ENCODE measurements at regions not wholly inside any gene's neighbourhood (a gene's known extent, or its start where the extent isn't known, plus 50 kb on each side); places are given as distances from the start of the nearest gene placed in this dataset.

DNA sequence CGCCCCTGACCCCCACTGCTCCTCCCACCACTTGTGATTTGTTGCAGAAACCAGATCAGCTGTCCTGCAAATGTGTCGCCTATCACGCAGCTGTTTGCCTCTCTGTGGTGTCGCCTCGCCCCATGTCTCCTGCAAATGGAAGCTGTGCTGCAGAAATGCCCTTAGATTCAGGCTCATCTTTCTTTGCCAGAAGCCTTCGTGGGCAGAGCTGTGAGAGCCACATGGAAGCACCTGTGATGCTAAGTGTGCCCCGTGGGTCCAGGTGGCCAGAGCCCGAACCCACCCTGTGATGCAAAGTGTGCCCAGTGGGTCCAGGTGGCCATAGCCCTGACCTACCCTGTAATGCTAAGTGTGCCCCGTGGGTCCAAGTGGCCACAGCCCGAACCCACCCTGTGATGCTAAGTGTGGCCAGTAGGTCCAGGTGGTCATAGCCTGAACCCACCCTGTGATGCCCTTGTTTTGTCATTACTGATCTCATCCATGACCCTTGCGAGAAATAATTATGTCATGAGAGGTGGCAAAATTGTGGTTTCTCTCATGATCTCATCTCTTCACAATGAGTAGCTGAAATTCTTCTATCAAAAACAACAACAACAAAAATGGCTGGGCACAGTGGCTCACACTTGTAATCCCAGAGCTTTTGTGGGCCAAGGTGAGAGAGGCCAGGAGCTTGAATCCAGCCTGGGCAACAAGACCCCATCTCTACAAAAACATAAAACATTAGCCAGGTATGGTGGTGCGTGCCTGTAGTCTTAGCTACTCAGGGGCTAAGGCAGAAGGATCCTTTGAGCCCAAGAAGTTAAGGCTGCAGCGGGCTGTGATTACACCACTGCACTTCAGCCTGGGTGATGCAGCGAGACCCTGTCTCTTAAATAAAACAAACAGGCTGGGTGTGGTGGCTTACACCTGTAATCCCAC is 187.4 kb downstream of the GOLGA6L6 start:
- peaks cover 0 to 3% of the 10 kb centered on the region in 2 experiments; a peak in 1 of 4 replicates for H3K4me1 ChIP-seq (ENCODE audit: control insufficient read depth in 1 of 2, insufficient read depth in 2 of 2, low read length in 2 of 2)
- no peaks in the 10 kb centered on the region for H3K27me3 ChIP-seq (ENCODE audit: insufficient read depth, low read length)
- H3K9me3 ChIP-seq (ENCODE audit: control insufficient read depth in 1 of 2, insufficient read depth in 1 of 2, low read depth in 1 of 2, low read length in 2 of 2), result peaks cover 72 to 87% of the 10 kb centered on the region in 2 experiments; a peak in 3 of 4 replicates
- H2AFZ ChIP-seq (ENCODE audit: low read depth, low read length, poor library complexity, severe bottlenecking), result no peak overlapping the region
- H3K36me3 ChIP-seq (ENCODE audit: control insufficient read depth in 1 of 2, insufficient read depth in 2 of 2, low read length in 2 of 2), result no peaks in the 10 kb centered on the region
- no peaks in the 10 kb centered on the region for H3K9me2 ChIP-seq (ENCODE audit: insufficient read depth)
- H3K4me2 ChIP-seq (ENCODE audit: low read length), result no peak overlapping the region
- BruUV-seq (replicated peaks), result no TSS peak
- no peak overlapping the region for H3K4me3 ChIP-seq (replicated peaks in 1 of 2; ENCODE audit: low read depth in 1 of 2, low read length in 2 of 2)
- ChIA-PET POLR2A (no interaction called here), CTCF (no interaction called here), RAD21 (ENCODE audit: low non-redundant PET in 1 of 2, low total read pairs in 2 of 2, uncharacterized antibody in 2 of 2, unreplicated experiment in 2 of 2) (no interaction called here)
- no peak overlapping the region for H3K9ac ChIP-seq (ENCODE audit: low read length)
- H3K27ac ChIP-seq (ENCODE audit: low read depth, low read length), result no peak overlapping the region
- ATAC-seq (no peak), DNase-seq (ENCODE audit: low read depth, low spot score) (no peak)
- TF ChIP-seq, protein P1, sequence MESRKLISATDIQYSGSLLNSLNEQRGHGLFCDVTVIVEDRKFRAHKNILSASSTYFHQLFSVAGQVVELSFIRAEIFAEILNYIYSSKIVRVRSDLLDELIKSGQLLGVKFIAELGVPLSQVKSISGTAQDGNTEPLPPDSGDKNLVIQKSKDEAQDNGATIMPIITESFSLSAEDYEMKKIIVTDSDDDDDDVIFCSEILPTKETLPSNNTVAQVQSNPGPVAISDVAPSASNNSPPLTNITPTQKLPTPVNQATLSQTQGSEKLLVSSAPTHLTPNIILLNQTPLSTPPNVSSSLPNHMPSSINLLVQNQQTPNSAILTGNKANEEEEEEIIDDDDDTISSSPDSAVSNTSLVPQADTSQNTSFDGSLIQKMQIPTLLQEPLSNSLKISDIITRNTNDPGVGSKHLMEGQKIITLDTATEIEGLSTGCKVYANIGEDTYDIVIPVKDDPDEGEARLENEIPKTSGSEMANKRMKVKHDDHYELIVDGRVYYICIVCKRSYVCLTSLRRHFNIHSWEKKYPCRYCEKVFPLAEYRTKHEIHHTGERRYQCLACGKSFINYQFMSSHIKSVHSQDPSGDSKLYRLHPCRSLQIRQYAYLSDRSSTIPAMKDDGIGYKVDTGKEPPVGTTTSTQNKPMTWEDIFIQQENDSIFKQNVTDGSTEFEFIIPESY (IDR thresholded peaks at IDR 0.05; ENCODE audit: extremely low read depth, insufficient replicate concordance, low read length), result no peak
- no peak for TF ChIP-seq EZH2 (IDR thresholded peaks at IDR 0.05)
- TF ChIP-seq POLR2A (IDR thresholded peaks at IDR 0.05; ENCODE audit: borderline replicate concordance, extremely low read depth, insufficient read depth, insufficient read length), result no peak
- no peak for TF ChIP-seq SRF (IDR thresholded peaks at IDR 0.05; ENCODE audit: low read depth)
- no peak for TF ChIP-seq REST (IDR thresholded peaks at IDR 0.05; ENCODE audit: low read depth)
- no peak for TF ChIP-seq CBX3 (IDR thresholded peaks at IDR 0.05; ENCODE audit: low read depth)
- TF ChIP-seq SIN3A (IDR thresholded peaks at IDR 0.05; ENCODE audit: low read depth), result no peak
- no peak for TF ChIP-seq ATF3 (IDR thresholded peaks at IDR 0.05)
- intact Hi-C loops (cut with micrococcal nuclease), result no loop called here
- H4K20me1 ChIP-seq (ENCODE audit: insufficient read depth), result no peaks in the 10 kb centered on the region
- H3K79me2 ChIP-seq (ENCODE audit: insufficient read depth, low read length), result no peaks in the 10 kb centered on the region

All from HCT116 (cell line).